ENCODE measurements at regions not wholly inside any gene's neighbourhood (a gene's known extent, or its start where the extent isn't known, plus 50 kb on each side); places are given as distances from the start of the nearest gene placed in this dataset.
"Not testable (repeated sequence)": the region's sequence is repeated elsewhere in the genome, so short reads cannot be mapped to it uniquely, and the experiment has no call there.

DNA sequence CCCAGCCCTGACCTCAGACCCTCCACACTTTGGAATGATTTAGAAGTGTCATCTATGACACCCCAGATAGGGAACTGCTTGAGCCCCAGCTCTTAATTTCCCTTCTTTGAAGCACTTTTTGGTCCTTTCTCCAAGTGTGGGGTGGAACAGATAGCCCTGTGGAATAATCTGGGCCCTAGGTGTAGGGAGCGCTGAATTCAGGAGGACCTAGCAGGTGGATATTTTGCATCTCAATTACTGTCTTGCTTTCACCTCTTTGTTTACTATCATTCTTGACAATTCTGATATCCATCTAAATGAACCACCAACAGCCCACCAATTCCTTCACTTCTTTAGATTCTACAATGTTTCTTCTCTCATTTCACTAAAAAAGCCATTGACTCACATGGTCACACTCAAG, 850.4 kb downstream of the KCNJ2 start:
- no peak for DNase-seq (ENCODE audit: low spot score)

DNA sequence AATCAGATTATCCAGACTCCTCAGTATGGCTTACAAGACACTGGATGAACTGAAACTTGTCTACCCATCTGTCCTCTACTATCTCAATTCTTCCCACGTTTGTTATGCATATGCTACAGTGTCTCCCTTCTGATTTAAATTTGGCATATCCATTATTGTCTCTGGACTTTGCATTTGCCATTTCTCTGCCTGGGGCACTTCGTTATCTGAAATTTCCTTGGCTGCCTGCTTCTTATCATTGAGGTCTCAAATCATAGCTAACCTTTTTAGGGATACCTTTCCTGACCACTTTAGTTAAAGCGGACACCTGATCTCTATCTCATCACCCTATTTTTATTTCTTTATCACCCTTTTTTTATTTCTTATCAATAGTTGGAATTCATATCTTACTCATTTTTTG, 853.4 kb downstream of the KCNJ2 start:
- DNase-seq (ENCODE audit: low spot score): no peak

DNA sequence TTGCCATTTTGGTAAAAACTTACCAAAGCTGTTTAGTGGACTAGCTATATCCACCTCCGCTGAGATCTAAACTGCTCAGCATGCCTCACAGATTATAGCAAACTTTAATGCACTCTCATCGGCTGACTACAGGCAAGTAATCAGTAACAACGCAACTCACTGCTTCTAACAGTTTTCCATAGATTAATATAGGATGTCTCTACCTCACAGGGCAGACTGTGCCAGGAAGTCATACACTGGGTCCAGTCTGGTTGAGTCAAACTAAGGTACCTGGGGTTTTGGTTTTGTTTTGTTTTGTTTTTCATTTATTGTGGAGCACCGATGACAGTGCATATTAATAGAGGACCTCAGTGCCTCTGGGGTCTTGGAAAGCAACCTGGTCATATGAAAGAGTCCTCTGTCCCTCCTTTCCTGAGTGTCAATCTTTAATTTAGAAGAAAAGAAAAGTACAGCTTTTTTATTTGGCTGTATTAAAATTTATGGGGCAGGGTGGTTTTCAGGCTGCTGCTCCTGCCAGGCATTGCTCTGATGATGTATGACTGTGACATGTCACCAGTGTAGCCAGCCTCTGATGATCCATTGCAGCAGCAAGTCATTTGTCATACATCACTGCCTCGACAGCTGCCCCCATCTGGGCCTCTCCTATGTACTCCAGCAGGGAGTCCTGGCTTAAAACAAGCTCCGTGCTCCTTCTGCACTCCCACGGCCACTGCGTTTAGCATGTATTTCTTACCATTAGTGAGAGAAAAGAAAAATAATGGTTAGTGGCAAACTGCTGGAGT, 854.1 kb downstream of the KCNJ2 start:
- no peak for DNase-seq (ENCODE audit: low spot score)

- no peak for DNase-seq (ENCODE audit: low spot score)
Observed at GRCh38 chr17:71024172-71024571, 854.8 kb downstream of the KCNJ2 start.

DNA sequence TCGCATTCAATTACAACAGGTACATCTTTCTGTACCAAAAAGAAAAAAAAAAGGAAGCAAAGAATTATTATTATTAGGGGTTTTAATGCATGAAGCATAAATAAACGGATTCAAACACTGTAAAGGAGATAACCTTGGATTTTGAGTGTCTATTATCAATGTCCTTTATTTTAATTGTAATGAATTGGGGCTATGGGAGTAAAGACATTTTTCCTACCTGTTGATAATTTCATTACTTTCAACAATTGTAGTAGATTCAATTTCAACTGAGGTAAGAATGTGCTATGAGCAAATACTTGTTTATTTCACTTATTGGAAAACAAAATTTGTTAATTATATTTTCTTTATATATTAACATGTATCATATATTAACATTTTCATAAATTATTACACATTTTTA, 855.6 kb downstream of the KCNJ2 start:
- no peak for DNase-seq (ENCODE audit: low spot score)

DNA sequence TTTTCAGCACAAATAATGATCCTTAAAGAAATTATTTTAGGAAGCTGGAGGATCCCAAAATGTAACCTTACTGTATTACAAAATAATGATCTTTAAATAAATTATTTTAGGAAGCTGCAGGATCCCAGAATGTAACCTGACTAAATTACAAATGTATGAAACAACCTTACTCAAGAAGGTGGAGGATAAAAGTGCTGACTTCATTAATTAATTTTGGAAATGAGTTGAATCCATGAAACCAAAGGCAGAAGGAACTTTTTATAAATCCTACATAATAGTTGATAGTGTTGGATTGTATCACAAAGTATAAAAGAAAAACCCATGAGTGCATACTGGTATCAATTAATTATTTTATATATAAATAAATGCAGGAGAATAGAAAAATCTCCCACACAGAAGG, 859.9 kb downstream of the KCNJ2 start:
- DNase-seq (ENCODE audit: low spot score): no peak

DNA sequence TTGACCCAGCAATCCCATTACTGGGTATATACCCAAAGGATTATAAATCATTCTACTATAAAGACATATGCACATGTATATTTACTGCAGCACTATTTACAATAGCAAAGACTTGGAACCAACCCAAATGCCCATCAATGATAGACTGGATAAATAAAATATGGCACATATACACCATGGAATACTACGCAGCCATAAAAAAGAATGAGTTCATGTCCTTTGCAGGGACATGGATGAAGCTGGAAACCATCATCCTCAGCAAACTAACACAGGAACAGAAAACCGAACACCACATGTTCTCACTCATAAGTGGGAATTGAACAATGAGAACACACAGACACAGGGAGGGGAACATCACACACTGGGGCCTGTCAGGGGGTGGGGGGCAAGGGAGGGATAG, 862.0 kb downstream of the KCNJ2 start:
- DNase-seq (ENCODE audit: low spot score): not testable (repeated sequence)

DNA sequence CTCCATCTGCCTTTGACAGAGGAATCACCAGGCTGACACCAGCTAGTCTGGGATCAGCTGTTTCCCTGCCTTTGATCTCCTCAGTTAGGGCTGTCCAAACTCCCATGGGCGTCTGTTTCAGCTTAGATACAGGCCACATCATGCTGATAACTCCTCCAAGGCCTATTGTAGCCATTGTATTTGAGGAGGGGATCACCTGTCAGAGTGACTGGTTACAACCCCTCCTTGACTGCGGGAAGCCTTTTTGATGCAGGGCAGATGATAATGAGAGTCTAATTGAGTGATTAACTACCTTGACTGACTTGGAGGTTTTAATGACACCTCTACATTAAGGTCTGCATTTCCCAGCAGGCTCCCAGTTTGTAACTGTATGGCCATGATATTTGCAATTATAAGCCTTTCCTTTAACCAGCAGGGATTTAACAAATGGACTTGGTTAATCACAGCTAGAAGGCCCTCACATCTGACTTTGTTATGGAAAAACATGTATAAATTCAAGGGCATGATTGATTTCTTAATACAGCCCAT, 863.5 kb downstream of the KCNJ2 start:
- DNase-seq (ENCODE audit: low spot score): no peak

DNA sequence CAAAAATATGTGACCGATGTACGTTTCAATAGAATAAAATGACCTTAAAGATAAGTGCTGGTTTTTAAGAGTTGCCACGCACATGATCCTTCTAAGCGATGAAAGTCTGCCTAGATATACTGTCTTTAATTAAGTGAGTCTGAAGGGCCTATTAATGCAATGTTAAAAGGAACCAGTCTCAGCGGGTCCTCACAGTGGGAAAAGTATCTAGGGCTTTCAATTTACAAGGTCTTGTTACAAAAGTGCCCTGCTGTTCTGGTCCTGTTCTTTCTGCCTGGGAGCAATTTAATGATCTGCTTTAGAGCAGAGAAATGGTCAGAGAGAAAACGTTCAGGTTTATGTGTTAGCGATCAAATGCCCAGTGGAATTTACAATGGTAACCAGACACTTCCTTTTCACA, 864.0 kb downstream of the KCNJ2 start:
- no peak for DNase-seq (ENCODE audit: low spot score)

DNA sequence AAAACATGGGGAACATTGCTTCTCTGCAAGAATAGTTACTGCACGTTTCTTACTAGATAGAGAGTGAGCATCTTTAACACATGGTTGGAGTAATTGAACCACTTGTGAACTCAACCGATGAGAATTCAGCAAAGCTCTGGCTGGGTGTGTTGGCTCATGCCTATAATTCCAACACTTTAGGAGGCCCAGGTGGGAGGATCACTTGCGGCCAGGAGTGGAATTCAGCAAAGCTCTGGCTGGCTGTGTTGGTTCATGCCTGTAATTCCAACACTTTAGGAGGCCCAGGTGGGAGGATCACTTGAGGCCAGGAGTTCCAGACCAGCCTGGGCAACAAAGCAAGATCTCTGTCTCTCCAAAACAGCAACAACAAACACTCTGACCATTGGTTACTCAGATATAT, 865.9 kb downstream of the KCNJ2 start:
- no peak for DNase-seq (ENCODE audit: low spot score)

DNA sequence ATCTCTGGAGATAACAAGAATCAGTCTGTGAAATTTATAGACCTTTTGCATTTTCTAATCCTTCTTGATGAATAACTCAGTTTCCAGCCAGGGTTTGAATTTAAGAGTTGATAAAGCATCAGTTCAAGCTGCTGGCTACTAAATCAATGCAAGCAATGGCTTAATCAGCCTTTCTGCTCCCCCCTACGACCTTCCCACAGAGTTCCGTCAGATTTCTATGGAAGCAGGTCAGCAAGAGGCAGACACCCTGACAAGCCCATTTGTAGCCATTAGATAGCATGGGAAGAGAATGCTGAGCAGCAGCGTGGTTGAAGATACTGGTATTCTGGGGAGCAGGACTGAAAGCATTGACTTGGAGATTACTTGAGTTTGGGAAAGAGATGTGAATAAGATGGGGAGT, 868.1 kb downstream of the KCNJ2 start:
- no peak for DNase-seq (ENCODE audit: low spot score)

- no peak for DNase-seq (ENCODE audit: low spot score)
Observed at GRCh38 chr17:71039391-71039790, 870.1 kb downstream of the KCNJ2 start.

DNA sequence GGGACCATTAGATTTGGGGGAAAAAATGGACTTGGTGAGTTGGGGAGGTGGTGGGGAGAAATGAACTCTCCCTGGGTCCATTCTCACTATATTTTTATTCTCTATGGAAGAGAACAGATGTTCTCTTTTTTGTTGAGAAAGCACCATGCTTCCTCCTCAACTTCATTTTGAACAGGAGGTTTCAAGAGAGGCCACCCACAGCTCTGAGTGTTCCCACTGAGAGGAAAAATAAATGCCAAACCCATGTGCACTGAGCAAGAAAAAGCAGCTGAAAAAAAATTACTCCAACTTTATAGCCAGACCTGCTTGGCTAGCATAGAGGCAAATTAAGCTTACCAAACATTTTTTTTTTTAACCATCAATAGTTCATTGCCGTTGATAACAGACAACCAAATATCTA, 883.6 kb downstream of the KCNJ2 start:
- no peak for DNase-seq (ENCODE audit: low spot score)

DNA sequence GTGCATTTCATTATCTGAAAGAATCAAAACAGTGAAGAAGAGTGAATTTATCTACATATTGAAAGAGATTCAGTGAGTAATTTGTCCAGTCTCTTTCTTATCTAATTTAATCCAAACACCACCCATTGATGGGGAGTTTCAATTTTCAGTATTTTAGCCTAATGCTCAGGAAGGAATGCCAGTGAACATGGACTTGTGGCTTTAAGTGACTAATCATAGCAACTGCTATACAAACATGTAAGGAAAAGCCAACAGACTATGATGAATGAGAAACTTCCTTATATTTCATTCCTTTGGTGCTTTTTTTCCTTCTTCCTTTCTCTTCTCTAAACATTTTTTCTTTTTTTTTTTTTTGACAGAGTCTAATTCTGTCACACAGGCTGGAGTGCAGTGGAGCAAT, 885.8 kb downstream of the KCNJ2 start:
- no peak for DNase-seq (ENCODE audit: low spot score)

- DNase-seq (ENCODE audit: low spot score): no peak
Observed at GRCh38 chr17:71057448-71057847, 888.1 kb downstream of the KCNJ2 start.

- no peak for DNase-seq (ENCODE audit: low spot score)
Observed at GRCh38 chr17:71057938-71058337, 888.6 kb downstream of the KCNJ2 start.

- DNase-seq (ENCODE audit: low spot score): no peak
Observed at GRCh38 chr17:71063127-71063526, 893.8 kb downstream of the KCNJ2 start.

GRCh38 chr17:71063559-71063958, 894.2 kb downstream of the KCNJ2 start:
- DNase-seq (ENCODE audit: low spot score): no peak

DNA sequence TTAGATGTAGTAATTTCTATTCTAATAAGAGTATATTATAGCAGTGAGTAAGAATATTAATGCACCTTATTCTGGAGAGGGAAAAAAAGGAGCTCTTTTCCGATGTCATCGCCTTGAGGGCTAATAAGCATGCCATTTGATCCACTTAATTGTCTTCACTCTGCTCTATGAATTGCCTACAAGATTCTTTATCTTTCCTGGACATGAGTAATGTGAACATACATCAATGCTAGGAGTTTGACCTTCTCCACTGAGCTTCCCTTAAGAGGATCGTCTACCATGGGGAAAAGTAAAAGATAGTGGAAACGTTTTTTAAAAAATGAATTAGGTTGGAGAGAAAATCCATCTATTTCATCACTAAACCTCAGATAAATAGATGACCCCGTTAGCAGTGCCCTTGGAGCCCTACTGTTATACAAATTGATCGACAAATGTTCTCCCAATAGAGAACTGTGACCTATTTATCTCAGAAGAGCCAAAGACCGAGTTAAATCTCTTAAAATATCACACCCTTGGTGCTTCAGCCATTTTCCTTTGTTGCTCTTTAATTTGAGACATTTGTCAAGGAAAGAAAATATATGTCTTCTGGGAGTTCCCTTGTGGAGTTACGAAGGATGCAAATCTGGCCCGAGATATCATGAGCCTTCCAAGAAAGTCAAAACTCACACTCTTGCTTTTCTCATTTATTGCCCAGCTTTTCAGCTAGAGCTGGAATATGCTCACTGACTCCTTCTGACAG, 898.5 kb downstream of the KCNJ2 start:
- no peak for DNase-seq (ENCODE audit: low spot score)

DNA sequence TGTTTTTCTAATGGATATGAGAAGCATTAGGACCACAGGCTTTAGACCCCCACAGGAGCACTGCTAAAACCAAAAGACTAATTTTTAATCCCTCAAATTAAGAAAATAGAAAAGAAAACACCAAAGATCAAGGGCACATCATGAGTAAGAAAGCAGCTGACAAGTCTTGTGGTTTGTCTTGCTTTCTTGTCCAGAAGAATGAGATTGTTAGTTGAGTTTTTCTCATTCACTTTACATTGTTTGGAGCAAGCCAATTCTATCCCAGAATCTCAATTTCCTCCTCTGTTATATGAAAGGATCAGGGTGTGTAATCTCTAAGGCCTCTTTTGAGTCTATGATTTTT, 899.0 kb downstream of the KCNJ2 start:
- DNase-seq (ENCODE audit: low spot score): no peak

- DNase-seq (ENCODE audit: low spot score): no peak
Observed at GRCh38 chr17:71071041-71071440, 901.7 kb downstream of the KCNJ2 start.

- peak; percentile 90 for DNase-seq (ENCODE audit: low spot score)
Observed at GRCh38 chr17:71071837-71072236, 902.5 kb downstream of the KCNJ2 start.

- no peak for DNase-seq (ENCODE audit: low spot score)
Observed at GRCh38 chr17:71080937-71081336, 911.6 kb downstream of the KCNJ2 start.

DNA sequence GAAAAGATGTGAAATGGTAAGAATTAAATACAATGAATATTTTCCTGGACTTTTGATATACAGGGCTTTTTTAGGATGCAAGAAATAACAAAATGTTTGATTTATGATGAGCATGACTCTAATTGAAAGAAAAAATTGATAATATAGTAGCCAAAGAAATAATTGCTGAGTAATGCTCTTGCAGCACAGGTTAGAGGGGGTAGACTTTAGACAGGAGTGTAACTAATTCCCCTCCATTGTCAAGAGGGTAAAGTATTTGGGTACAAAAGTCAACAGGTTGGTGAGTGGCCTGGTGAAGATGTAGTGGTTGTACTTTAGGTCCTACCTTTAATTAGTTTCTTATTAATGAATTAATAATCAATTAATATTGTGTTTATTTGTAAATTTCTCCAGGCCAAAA, 912.3 kb downstream of the KCNJ2 start:
- DNase-seq (ENCODE audit: low spot score): no peak

Measured in AG08395 (cell line).